NCI-H1105 treated with DMSO at 0.1 percent for 48 hours (cell line): ENCODE measurements at regions not wholly inside any gene's neighbourhood (a gene's known extent, or its start where the extent isn't known, plus 50 kb on each side); places are given as distances from the start of the nearest gene placed in this dataset.
"Not testable (repeated sequence)": the region's sequence is repeated elsewhere in the genome, so short reads cannot be mapped to it uniquely, and the experiment has no call there.

Source experiments
- DNase-seq: peaks from one replicate; lab custom pipeline; 2025; lab: John Stamatoyannopoulos, UW

- no peak for DNase-seq
Observed at GRCh38 chr4:166153548-166153947, 280.5 kb downstream of the TLL1 start.

GRCh38 chr4:166162327-166162726 lies 289.3 kb downstream of the TLL1 start:
- DNase-seq: no peak

GRCh38 chr4:166165829-166166420 lies 292.9 kb downstream of the TLL1 start:
- peak; percentile 75 for DNase-seq

GRCh38 chr4:166169111-166169510 lies 296.1 kb downstream of the TLL1 start:
- no peak for DNase-seq

GRCh38 chr4:166172619-166173018 lies 299.6 kb downstream of the TLL1 start:
- DNase-seq: no peak

GRCh38 chr4:166174717-166175490 lies 301.9 kb downstream of the TLL1 start:
- DNase-seq: no peak

- no peak for DNase-seq
Observed at GRCh38 chr4:166182145-166182544, 309.1 kb downstream of the TLL1 start.

- no peak for DNase-seq
Observed at GRCh38 chr4:166195101-166195500, 322.1 kb downstream of the TLL1 start.

- DNase-seq: no peak
Observed at GRCh38 chr4:166197166-166197565, 324.1 kb downstream of the TLL1 start.

- DNase-seq: no peak
Observed at GRCh38 chr4:166198041-166198440, 325.0 kb downstream of the TLL1 start.

GRCh38 chr4:166198516-166199310 lies 325.7 kb downstream of the TLL1 start:
- DNase-seq: no peak

GRCh38 chr4:166202991-166203390 lies 330.0 kb downstream of the TLL1 start:
- no peak for DNase-seq

GRCh38 chr4:166212326-166212725 lies 339.3 kb downstream of the TLL1 start:
- not testable (repeated sequence) for DNase-seq

GRCh38 chr4:166222271-166222670 lies 349.2 kb downstream of the TLL1 start:
- DNase-seq: no peak

GRCh38 chr4:166228112-166228511 lies 355.1 kb downstream of the TLL1 start:
- no peak for DNase-seq

- DNase-seq: no peak
Observed at GRCh38 chr4:166229799-166230198, 356.8 kb downstream of the TLL1 start.

- DNase-seq: no peak
Observed at GRCh38 chr4:166230841-166231240, 357.8 kb downstream of the TLL1 start.

- DNase-seq: no peak
Observed at GRCh38 chr4:166239354-166239753, 366.3 kb downstream of the TLL1 start.

- DNase-seq: no peak
Observed at GRCh38 chr4:166252487-166253402, 379.7 kb downstream of the TLL1 start.

- no peak for DNase-seq
Observed at GRCh38 chr4:166257276-166257675, 384.2 kb downstream of the TLL1 start.

- no peak for DNase-seq
Observed at GRCh38 chr4:166257891-166258290, 384.9 kb downstream of the TLL1 start.

GRCh38 chr4:166259081-166259480 lies 386.0 kb downstream of the TLL1 start:
- no peak for DNase-seq
